ELF-1 (cell line): ENCODE measurements at regions not wholly inside any gene's neighbourhood (a gene's known extent, or its start where the extent isn't known, plus 50 kb on each side); places are given as distances from the start of the nearest gene placed in this dataset.

Experiments
- DNase-seq: peaks from one replicate; pipeline ENCODE4 v3.0.0-alpha.2; 2016; ENCODE audit warnings: low read depth, low spot score

DNA sequence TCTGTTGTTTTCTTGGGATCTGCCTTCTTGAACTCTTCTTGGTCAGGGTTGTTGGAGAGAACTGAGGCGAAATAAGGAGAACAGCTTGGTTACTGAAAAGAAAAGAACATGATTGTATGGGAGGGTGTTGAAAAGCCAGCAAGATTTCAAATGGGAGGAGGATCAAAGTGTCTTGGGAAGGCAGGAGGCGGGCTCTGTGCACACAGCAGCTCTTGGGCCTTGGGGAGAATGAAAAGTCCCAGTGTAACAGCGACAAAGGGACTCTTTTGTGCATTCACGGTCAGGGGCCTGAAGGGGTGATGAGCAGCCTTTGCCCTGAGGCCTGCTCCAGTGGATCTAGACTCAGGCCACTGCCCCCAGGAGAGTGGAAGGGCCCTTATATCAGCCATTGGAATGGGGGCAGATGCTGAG lies 135.4 kb downstream of the ADAMTS15 start:
- peak; percentile 60 for DNase-seq

DNA sequence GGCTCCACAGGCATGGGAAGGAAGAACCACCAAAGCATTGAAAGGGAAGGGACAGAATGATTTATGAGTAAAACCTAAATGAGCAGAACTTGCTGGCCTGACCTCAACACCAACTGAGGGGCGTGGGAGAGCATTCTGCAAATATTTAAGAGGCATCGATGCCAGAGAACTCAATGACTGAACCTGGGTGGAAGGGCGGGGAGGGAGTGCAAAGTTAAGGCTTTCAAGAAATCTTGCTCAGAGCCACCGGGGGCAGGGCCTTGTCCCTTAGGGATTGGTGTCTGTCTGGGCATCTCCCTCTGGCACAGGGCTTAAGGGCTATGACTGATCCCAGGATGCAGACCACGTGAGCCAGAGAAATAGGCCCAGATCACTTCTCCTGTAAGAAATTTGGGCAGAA lies 137.1 kb downstream of the ADAMTS15 start:
- DNase-seq, result no peak

DNA sequence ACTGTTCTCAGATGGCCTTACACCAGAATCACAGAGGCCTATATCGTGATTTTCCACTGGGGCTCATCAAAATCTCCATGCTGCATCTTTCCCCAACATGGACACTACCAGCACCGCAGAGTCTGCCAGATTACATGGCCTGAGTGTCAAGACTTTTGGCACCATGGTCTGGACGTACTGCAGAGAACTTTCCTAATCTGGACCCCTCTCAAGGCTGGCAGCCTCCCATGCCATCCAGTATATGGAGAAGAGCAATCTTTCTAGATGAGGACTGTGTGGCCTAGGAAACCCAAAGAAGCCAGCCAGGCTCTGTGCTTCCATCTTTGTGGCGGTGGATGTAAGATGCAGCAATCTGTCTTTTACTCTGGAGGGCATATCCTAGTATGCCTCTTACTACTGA lies 139.2 kb downstream of the ADAMTS15 start:
- DNase-seq, result no peak

DNA sequence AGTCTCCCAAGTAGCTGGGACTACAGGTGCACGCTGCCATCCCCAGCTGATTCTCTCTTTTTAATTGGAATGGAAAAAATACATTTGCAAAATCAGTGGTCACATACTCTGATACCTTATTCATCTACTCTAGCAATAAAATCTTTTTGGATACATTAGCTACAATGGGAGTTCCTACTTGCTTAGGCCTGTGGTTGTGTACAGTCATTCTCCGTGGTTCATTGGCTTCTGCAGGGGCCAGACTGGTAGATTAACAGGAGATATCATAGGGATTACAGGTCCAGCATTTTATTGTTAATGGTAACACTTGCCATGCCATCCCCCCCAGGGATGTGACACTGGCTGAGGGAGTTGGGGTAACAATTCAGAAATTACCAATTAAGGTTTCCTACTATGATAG lies 140.0 kb downstream of the ADAMTS15 start:
- DNase-seq, result no peak

DNA sequence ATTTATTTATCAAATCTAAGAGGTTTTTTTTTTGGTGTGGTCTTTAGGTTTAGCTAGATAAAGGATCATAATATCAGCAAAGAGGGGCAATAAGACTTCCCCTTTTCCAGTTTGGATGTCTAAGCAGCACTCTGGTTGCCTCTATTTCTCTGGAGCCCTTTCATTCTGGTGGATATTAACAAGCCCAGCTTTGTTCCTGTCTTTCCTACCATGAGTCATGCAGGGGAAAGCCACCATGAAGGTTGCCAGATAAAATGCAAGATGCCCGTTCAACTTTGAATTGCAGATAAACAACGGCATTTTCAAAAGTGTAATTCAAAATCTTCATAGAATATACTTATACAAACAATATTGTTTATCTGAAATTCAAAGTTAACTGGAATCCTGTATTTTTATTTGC lies 143.6 kb downstream of the ADAMTS15 start:
- no peak for DNase-seq

DNA sequence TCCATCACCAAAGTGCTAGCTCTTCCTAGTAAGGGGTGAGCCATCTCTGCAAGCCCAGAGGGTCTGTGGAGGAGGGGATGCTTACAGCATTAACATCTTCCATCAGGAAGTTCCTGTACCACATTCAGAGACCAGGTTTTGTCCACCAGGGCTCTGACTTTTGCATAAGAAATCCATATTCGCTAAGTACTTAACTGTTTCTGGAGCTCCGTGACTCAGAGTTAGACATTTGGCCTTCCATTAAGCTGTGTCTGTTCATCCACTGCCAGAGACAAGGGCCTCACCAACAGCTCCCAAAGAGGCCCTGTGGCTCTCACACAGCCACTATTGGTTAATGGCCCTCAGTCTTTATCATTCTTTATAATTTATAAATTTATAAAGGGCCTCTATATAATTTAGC lies 144.6 kb downstream of the ADAMTS15 start:
- no peak for DNase-seq

DNA sequence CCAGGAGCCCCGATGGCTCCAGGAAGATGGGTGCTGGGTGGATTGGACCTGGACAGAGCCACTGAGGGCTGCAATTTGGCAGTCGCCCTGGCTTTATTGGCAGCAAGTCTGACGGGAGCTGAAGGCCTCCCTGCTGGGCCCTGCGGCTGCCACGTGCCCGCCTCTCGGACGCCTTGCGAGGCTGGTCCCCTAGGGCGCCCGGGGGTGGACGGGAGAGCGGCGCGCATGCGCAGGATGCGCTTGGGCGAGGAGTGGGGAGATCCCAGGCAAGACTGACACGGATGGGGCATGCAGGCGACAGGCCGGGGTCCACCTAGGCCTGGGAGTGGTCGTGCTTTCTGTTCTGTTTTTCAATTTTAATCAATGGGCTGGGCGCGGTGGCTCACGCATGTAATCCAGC lies 150.0 kb downstream of the ADAMTS15 start:
- DNase-seq, result no peak

DNA sequence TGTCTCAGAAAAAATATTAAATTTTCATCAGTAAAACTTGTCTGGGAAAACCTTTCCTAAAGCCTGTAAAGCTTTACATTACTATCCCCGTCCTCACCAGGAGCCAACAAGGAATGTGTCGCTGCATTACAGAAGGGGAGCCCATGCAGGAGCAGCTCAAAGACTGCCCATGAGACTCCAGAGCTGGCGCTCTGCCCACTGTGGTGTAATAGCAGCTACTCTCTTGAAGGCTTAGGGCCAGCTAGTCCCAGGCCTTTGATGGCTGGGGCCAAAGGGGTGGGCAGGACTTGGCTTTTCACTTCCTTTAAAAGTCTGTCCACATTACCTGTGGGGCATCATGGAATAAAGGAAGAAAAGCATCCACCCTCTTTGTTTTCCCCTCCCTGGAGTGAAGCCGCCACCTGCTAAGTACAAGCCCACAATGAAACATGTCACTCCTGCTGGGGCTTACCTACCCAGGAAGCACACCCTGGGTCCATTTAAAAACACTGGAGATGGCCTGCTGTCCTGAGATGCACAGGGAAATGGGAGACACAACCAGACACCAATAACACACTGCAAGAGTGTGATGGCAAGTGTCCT lies 150.7 kb downstream of the ADAMTS15 start:
- DNase-seq, result no peak

DNA sequence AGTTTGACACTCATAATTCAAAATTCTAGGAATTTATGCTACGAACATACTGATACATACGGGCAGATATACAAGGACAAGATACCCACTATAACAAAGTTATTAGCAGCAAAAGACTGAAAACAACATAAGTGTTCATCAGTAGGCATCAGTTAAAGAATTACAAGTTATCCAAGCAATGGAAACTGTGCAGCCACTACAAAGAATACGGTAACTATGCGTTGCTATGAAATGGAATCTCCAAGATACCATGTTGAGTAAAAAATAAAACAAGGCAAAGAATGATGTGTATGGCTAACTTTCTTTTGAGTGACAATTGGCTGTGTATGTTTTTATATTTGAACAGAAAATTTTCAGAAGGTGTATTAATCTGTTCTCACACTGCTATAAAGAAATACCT lies 151.7 kb downstream of the ADAMTS15 start:
- no peak for DNase-seq

DNA sequence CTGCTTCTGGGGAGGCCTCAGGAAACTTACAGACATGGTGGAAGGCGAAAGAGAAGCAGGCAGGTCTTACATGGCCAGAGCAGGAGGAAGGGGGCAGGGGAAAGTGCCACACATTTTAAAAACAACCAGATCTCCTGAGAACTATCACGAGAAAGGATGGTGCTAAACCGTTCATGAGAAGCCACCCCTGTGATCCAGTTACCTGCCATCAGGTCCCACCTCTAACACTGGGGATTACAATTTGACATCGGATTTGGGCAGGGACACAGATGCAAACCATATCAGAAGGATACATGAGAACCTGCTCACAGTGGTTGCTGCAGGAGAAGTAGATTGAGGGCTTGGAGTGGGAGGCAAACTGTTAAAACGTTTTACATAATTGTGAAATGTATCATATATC lies 152.2 kb downstream of the ADAMTS15 start:
- peak; percentile 9 for DNase-seq

DNA sequence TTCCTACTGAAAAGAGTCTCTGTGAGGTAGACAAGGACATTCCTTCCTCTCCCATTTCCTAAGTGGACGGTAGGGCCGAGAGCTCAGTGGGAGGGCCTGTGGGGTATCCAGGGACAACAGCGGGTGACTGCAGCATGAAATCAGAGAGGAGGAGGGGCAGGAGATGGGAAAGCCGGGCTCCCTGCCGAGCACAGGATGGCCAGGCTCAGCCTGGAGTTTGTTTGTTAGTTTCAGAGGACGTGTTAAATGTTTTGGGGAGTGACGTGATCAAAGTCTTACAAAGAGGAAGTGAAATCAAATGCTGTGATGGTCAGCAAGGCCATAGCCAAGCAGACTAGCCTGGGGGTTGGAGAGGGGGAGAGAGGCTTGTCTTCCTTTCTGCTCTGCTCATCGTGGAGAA lies 152.7 kb downstream of the ADAMTS15 start:
- peak; percentile 89 for DNase-seq

DNA sequence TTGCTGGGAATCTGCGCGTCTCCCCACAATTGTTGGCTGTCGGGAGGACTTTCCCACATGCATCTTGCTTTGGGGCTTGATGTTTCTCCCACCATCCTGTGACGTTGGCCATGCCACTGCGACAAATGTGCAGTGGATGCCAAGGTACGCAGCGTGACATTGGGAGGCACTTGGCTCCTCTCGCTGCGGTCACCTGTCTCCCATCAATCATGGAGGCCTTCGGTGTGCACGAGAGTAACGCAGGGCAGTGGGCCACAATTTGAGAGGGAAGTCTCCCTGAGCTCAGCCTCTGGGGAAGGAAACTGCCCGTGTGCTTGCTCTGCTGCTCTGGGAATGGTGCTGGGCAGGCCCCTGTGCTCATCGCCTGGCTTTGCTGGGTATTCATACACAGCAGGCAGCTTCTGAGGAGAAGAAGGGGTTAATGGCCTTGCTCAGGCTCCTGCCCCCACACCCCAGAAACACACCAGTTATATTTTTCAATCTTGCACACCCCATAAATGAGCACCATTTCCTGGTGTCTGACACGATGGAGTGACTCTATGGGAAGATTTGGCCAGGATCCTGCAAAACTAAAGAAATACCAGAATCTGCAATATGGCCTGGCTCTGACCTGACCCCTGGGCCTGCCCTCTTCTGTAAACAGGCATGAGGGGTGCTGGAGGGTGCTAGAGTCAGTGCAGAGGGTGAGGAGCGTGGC lies 153.5 kb downstream of the ADAMTS15 start:
- DNase-seq, result no peak

DNA sequence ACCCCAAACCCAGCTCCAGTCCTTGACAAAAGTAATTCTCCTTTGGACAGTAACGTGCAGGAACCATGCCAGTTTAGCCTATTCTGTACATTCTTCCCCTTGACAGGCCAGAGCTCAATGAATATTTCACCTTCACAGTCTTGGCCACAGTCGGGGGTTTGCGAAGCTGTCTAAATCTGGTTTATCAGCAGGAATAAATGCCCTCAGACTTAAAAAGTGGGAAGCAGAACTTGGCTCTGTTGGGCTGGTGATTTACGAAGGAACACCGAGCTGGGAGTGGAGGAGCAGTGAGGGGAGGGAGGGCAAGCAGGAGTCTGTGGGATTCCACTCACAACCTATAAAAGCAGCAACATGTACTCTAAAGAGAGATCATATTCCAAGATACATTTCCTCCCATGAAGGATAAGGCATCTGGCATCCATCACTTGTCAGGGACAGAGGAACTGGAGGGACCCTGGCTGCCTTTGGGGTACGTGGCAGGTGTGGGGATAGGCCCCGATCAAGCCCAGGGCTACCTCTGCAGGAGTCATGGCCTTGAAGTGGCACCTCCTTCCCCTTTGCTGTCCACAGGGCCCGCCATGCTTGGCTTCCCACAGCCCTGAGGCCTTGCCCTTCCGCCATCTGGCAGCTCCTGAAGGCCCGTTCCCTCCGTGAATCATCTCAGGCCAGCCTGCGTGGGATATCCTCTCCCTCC lies 154.3 kb downstream of the ADAMTS15 start:
- no peak for DNase-seq

DNA sequence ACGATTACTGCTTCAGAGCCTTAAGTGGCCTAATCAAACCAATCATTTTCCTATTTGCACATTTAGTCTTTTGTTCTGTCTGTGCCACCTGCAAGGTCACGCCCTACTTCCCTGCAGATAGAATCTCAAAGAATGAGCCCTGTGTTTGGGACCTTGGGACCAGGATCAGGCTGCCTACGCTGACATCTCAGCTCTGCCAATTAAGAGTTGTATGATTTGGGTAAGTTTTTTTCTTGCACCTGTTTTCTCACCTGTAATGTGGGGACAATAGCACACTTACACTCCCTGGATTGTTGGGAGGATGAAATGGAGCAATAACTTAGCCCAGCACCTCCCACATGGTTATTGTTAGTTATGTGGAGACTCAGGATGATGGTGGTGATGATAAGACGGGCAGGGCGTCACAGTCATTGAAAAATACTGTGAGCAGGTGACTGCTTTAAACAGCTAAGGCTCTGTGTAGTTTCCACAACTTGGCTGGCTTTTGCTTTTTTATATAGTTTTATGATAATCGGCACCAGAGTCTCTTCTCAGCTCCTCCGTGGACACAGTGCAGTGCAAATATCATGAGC lies 155.0 kb downstream of the ADAMTS15 start:
- no peak for DNase-seq

DNA sequence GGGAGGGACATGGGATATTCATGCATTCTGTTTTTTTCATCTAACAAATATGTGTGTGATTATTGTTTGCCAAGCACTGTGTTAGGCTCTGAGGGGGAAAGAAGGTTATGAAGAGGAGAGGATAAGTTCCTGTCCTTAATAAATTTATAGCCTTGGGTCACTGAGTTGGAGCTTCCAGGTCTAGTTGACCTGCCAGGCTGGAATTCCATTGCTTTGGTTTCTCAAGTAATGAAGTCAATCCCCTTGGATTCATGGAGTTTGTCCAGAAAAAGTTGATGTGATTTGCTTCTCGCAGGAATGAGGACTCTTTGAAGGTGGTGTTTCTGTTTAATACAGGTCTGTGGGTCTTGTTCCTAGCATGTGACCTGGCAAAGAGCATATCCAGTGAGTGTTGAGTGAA lies 156.2 kb downstream of the ADAMTS15 start:
- no peak for DNase-seq

DNA sequence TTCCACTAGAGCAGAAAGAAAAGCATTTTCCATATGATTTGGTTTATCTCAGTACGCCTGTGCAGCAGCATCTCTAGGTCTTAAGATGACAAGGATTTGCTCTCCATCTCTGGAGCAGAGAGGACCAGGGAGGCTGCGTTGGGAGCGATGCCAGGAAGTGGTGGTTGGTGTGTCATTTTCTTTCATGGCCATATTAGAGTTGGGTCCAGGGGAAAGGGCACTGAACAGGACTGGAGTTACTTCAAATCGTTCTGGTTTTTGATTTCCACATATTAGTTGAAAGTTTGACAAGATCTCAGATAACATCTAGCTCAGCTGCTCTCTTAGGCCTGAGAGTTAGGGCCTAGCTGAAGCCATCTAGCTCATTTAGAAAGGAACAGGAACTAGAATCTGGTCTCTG lies 157.7 kb downstream of the ADAMTS15 start:
- no peak for DNase-seq

DNA sequence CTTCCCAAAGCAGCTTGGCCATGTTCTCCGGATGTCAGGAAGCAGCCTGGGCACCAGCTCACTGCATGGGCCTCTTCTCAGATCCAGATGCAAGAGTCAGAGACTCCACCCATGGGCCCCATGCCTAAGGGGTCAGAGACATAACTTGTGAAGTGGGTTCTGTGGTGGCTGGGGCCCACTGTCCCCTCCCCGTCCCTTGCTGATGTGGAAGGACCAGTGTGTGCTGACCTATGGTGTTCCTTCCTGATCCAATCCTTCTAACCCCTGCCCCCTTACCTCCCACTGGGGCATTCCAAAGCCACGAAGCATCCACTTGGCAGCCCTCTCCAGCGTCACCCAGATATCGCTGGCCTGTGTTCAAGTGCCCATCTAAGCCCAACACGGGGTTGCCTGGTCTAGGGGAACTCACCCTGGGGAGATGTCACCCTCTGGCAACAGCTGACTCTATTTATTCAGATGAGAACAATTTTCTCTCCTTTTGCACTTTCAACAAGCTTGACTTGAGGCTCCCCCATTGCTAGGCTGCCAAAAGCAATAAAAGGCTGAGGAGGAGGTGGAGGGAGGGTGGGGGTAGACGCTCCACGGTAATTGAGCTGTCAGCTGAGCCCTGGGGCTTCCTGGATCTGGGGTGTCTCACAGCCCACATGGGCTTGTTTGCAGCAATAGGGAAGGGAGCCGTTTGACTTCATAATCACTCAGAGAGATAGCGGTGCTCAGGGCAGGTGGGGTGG lies 158.5 kb downstream of the ADAMTS15 start:
- DNase-seq, result peak; percentile 19

DNA sequence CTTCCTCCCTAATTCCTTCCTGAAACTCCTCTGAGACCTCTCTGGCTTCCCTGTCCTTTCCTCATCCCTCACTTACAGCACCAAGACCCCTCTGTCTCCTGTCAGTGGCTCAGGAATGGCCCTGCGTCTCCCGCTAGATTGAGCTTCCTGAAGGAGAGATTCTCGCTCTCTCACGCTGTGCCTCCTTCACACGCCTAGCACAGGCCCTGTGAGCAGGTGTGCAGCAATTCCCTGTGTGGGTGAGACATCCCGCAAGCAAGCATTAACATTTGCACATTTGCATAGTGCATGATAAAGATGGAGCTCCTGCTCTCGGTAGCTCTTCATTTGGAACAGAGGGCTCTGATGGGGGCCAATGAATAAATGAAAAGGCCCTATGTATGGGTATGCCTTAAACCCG lies 159.8 kb downstream of the ADAMTS15 start:
- no peak for DNase-seq

DNA sequence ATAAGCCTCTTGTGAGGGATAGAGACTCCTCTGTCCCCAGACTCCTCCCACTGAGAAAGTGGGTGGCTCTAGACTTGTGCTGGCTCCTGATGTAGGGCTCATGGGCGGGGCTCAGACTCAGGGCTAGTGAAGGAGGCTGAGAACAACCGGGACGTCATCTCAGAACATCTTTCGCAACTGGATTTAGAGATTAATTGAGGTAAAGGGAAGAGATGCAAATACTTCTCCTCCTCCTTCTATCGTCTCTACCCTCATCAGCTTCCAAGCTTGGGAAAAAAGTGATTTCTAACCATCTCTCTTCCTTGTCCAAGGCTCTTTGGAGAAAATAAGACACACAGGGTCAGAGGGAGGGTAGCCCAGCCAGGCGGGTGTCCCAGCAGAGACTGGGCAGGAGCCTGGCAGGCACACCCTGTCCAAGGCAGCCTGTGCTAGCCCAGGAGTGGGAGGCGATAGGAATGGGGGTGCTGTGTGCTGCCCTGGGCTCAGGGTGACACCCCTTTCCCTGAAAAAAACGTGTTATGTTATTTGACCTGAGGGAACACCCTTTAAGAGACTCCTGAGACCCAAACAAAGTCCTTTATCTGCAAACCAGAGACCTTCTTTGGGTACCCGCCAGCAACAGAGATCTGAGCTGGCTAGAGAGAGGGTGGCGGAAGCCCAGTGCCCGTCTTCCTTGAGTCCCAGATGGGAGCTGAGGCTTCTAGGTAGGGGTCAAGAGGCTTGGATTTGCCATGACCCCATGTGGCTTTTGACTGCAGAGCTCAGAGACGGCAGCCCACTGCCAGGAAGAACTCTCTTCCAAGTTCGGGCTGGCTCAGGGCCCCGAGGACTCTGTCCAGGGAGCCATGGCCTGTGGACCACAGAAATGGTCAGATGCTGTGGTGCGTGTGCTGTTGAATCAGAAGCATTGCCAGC lies 160.9 kb downstream of the ADAMTS15 start:
- DNase-seq, result no peak

DNA sequence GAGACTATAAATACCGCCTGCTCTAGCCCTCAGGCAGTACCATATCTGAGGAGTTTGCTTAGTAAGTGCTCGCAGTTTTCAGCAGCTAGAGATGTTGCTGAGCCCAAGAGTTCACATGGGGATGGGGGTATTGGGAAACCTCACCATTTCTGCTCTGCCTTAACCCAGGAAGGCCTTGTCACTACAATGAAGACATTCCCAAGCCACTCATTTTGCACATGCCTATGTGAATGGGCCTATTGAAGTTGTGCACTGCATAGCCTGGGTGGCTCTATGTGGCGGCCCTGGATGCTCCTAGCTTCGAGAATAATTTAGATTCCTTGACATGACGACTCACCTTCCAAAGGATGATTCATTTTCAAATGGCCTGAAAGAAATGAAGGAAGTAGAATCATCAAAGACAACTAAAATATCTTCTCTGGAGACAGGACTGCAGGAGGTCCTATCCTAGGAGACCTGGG lies 163.4 kb downstream of the ADAMTS15 start:
- DNase-seq, result no peak

DNA sequence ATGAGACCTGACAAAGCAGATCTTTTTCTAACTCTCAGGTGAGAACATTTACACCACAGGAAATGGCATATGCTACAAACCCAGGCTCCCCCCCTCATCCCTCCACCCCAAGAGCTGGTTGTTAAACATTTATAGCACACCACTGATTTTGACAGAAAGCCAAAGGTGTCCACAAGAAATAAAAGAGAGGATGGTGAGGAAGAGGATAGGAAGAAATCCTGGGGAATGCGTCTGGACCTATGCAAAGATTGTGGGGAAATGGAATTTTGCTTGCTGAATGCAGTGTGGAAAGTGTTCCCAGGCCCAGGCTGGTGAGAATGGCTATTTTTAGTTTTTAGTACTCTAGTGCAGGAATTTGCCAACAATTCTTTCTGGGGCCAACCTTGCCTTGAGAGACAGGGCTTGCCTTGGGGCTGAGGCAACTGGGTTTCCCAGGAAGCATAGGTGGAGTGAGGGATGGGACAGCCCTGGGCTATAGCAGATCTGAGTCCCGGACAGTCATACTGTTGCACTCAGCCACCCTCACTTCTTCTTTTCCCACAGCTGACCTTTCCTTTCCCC lies 163.9 kb downstream of the ADAMTS15 start:
- DNase-seq, result no peak
